Common myeloid progenitor, CD34-positive (primary cell): ENCODE measurements at regions not wholly inside any gene's neighbourhood (a gene's known extent, or its start where the extent isn't known, plus 50 kb on each side); places are given as distances from the start of the nearest gene placed in this dataset.

Experiments used
- CTCF ChIA-PET: fragments of 350-600 bp; sonication (Branson Sonifier 250); formaldehyde crosslinking; loops from one replicate; lab custom pipeline; 2021; ENCODE audit warnings: antibody characterized with exemption; lab: Charles Lee
- POLR2A ChIA-PET: fragments of 350-600 bp; sonication (Branson Sonifier 250); formaldehyde crosslinking; loops from one replicate; lab custom pipeline; 2021; ENCODE audit warnings: antibody characterized with exemption; lab: Charles Lee
- DNase-seq, 3 donors: peaks; one replicate each; pipeline versions ENCODE4 v3.0.0 to v3.0.0-alpha.2; 2013
- H3K27ac ChIP-seq, 2 experiments: 1 replicate in 1 of 2; 2 replicates in 1 of 2; pipeline ENCODE4 v1.7.0; 2013; ENCODE audit warnings: inconsistent platforms in 2 of 2, low read length in 2 of 2, mild to moderate bottlenecking in 2 of 2, low read depth in 1 of 2, moderate library complexity in 1 of 2; ENCODE audit not compliant: severe bottlenecking in 2 of 2, insufficient read depth in 1 of 2, poor library complexity in 1 of 2
- H3K27me3 ChIP-seq, 5 experiments: replicated peaks in 2 of 5; 1 replicate in 3 of 5; 2 replicates in 2 of 5; pipeline versions ENCODE4 v1.6.1 to v1.7.0; 2013; ENCODE audit warnings: low read length in 4 of 5, mild to moderate bottlenecking in 2 of 5, moderate library complexity in 2 of 5, inconsistent platforms in 1 of 5; ENCODE audit not compliant: insufficient read depth in 5 of 5, control insufficient read depth in 4 of 5
- H3K36me3 ChIP-seq, 4 experiments: 1 replicate in 2 of 4; 2 replicates in 2 of 4; pipeline versions ENCODE4 v1.6.1 to v1.7.0; 2013; ENCODE audit warnings: low read length in 3 of 4, control low read depth in 1 of 4, mild to moderate bottlenecking in 1 of 4; ENCODE audit not compliant: control insufficient read depth in 4 of 4, insufficient read depth in 4 of 4
- H3K4me1 ChIP-seq, 4 experiments: 1 replicate in 3 of 4; 2 replicates in 1 of 4; pipeline versions ENCODE4 v1.6.1 to v1.7.1; 2013; ENCODE audit warnings: low read length in 3 of 4, mild to moderate bottlenecking in 3 of 4, control low read depth in 1 of 4, inconsistent platforms in 1 of 4, moderate library complexity in 1 of 4; ENCODE audit not compliant: control insufficient read depth in 4 of 4, insufficient read depth in 4 of 4; ENCODE audit errors: control extremely low read depth in 1 of 4
- H3K4me3 ChIP-seq, 7 experiments: 1 replicate in 4 of 7; 2 replicates in 3 of 7; pipeline versions ENCODE4 v1.5.1 to v1.7.0; 2013; ENCODE audit warnings: mild to moderate bottlenecking in 7 of 7, low read length in 6 of 7, moderate library complexity in 6 of 7, inconsistent platforms in 2 of 7, low read depth in 2 of 7, control low read depth in 1 of 7; ENCODE audit not compliant: insufficient read depth in 4 of 7, control insufficient read depth in 1 of 7; ENCODE audit errors: extremely low read depth in 1 of 7
- H3K9me3 ChIP-seq, 5 experiments: 1 replicate in 4 of 5; 2 replicates in 1 of 5; pipeline versions ENCODE4 v1.6.1 to v1.7.1; 2013; ENCODE audit warnings: low read length in 4 of 5, mild to moderate bottlenecking in 2 of 5, inconsistent platforms in 1 of 5, low read depth in 1 of 5, moderate library complexity in 1 of 5; ENCODE audit not compliant: control insufficient read depth in 4 of 5, insufficient read depth in 2 of 5; ENCODE audit errors: control extremely low read depth in 1 of 5
- WGBS: methylation state at CpG from one replicate; pipeline ENCODE4 v1.1.5; 2013; ENCODE audit not compliant: insufficient coverage; 5-methylcytosine and 5-hydroxymethylcytosine counted together

DNA sequence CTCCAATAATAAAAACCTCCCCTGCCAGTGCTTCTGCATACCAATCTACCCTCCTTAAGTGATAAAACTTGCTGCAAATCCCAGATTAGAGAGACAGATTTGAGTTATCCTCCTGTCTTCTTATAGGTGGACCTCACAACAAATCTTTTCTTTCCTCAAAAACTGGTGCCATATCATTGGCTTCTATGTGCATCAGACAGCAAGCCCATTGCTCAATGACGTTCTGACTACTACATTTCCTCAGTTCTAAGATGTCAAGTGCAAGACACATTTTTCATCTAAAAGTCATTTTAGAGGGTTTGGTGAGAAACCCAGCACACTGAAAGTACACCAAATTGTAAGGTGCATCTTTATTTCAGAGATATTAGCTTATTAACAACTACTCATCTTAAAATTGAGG is 107.8 kb upstream of the VAV3 start:
- H3K4me3 ChIP-seq: no peak overlapping the region
- DNase-seq: no peak
- no peaks in the 10 kb centered on the region for H3K36me3 ChIP-seq
- no peak overlapping the region for H3K27ac ChIP-seq
- whole genome bisulfite sequencing: 100% methylated on average over 1 of the region's 1 CpG
- CTCF ChIA-PET: no interaction called here
- POLR2A ChIA-PET: no interaction called here
- H3K27me3 ChIP-seq: no peaks in the 10 kb centered on the region
- peaks cover 9 to 41% (median 23%) of the 10 kb centered on the region in 4 experiments for H3K4me1 ChIP-seq
- H3K9me3 ChIP-seq: no peaks in the 10 kb centered on the region

DNA sequence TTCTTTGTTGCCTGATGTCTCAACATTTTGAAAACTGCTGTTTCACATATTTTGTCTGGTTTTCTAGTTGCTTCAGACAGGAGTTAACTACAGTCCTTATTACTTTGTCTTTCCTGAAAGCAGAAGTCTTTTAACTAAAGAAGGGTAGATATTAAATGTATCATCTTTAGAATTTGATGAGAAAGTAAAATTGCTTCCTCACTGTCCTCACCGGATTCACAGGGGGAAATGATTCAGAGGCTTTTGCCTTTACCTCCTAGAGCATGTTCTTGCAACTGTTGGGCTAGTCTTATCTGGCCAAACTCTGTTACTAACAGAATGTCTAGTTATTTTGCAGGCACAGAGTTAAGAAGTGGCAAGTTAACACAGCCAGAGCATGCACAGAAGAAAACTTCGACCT is 107.2 kb upstream of the VAV3 start:
- no peak overlapping the region for H3K4me3 ChIP-seq
- H3K36me3 ChIP-seq: no peaks in the 10 kb centered on the region
- 46% methylated on average over 2 of the region's 2 CpGs for WGBS
- ChIA-PET POLR2A (no interaction called here), CTCF (interaction anchor here (0.8 to 2.0 kb wide), 3 partner anchors 27 to 53 kb away, joined by 3 to 7 read pairs (median 3); no protein-coding TSS in a partner anchor)
- no peak overlapping the region for H3K27ac ChIP-seq
- DNase-seq: peak in 2 of 3 donors; percentile 53 to 71
- H3K4me1 ChIP-seq: peaks cover 4 to 35% (median 21%) of the 10 kb centered on the region in 4 experiments
- H3K27me3 ChIP-seq: no peaks in the 10 kb centered on the region
- H3K9me3 ChIP-seq: no peaks in the 10 kb centered on the region

DNA sequence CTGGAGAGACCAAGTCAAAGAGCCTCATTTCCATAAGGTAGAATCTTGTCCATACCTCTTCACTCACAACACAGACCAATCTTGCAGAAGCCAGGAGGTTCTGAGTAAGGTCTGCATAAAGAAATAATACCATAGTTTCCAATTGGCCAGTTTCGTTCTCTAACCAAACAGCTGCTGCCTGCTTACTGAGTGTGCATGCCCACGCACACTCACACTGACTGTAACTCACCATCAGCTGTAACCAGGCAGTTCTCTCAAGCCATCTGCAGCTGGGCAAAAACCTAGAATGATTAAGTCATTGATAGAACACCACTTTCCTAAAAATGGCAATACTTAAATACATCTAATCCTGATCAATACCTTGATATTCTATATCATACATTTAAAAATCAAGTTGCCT is 106.6 kb upstream of the VAV3 start:
- H3K27ac ChIP-seq: no peak overlapping the region
- peak in 1 of 3 donors; percentile 36 for DNase-seq

DNA sequence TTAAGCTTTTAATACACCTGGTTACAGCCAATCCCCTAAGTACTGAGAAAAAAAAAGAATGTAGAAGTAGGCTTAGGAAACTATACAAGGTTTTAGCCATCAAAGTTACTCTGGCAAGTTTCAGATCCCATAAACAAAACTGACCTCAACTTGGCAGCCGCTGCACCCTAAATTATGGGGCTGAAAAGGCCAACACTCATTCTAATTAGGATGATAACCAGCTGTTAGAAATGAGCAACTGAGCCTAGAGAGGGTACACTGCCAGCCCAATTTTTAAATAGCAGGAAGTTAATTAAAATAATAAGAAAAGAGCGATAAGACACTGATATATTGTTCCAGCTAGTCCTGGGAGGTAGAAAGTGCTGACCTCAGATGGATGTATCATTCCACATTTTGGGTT is 105.7 kb upstream of the VAV3 start:
- WGBS: 100% methylated on average over 1 of the region's 2 CpGs
- H3K27ac ChIP-seq: no peak overlapping the region
- H3K4me3 ChIP-seq: no peak overlapping the region
- H3K9me3 ChIP-seq: no peaks in the 10 kb centered on the region
- CTCF ChIA-PET: interaction anchor here (1.1 to 2.0 kb wide), 2 partner anchors 11 to 25 kb away, joined by 5 to 7 read pairs; no protein-coding TSS in a partner anchor
- no peaks in the 10 kb centered on the region for H3K36me3 ChIP-seq
- peaks cover 3 to 34% (median 21%) of the 10 kb centered on the region in 4 experiments for H3K4me1 ChIP-seq
- no peaks in the 10 kb centered on the region for H3K27me3 ChIP-seq
- DNase-seq: no peak
- POLR2A ChIA-PET: no interaction called here

More for the DNA sequence above, 106.6 kb upstream of the VAV3 start:
- H3K4me1 ChIP-seq: peaks cover 3 to 35% (median 21%) of the 10 kb centered on the region in 4 experiments
- ChIA-PET CTCF (interaction anchor here (0.8 to 2.0 kb wide), 3 partner anchors 26 to 54 kb away, joined by 3 to 7 read pairs (median 3); no protein-coding TSS in a partner anchor), POLR2A (no interaction called here)
- no peak overlapping the region for H3K4me3 ChIP-seq
- H3K27me3 ChIP-seq: no peaks in the 10 kb centered on the region
- H3K36me3 ChIP-seq: no peaks in the 10 kb centered on the region
- no peaks in the 10 kb centered on the region for H3K9me3 ChIP-seq
- 90% methylated on average over 2 of the region's 2 CpGs for WGBS

DNA sequence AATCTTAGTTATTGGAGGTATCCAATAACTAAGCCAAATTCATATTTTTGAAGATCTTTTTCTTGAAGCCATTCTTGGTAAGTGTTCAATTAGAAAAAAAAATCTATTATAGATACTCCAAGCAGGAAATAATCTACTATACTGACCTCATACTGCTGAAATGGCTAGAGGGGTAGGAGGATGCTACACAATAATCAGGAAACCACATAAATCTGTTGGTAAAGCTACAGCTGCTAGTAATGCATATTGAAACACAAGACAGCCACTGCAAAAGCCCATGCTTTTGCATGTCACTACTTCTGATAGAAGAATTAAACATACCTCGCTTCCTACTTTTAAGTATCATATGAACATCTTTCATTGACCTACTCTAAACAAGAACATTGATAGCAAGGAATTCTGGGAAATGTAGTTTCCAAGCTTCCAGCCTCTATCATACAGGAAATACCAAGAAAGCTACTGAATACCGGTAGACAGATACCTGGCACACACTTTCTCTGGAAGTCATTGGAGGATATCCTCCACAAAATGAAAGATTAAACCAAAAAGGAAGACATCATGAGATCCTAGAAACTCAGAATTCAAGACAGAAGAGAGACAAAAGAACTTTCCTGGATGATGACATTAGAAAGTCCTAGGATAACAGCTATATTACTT is 103.0 kb upstream of the VAV3 start:
- no peak overlapping the region for H3K27ac ChIP-seq
- CTCF ChIA-PET: interaction anchor here (0.8 to 1.5 kb wide), 4 partner anchors 24 to 285 kb away, joined by 3 read pairs; no protein-coding TSS in a partner anchor
- 56% methylated on average over 2 of the region's 2 CpGs for WGBS
- no peaks in the 10 kb centered on the region for H3K36me3 ChIP-seq
- no peak overlapping the region for H3K4me3 ChIP-seq
- DNase-seq: peak in 1 of 3 donors; percentile 41
- H3K27me3 ChIP-seq: no peaks in the 10 kb centered on the region
- POLR2A ChIA-PET: interaction anchor here (0.6 kb wide), 1 partner anchor 58 kb away, joined by 3 read pairs; no protein-coding TSS in a partner anchor
- H3K4me1 ChIP-seq: peaks cover 3 to 27% (median 21%) of the 10 kb centered on the region in 4 experiments
- H3K9me3 ChIP-seq: peaks cover 0 to 2% (median under 1%) of the 10 kb centered on the region in 5 experiments

DNA sequence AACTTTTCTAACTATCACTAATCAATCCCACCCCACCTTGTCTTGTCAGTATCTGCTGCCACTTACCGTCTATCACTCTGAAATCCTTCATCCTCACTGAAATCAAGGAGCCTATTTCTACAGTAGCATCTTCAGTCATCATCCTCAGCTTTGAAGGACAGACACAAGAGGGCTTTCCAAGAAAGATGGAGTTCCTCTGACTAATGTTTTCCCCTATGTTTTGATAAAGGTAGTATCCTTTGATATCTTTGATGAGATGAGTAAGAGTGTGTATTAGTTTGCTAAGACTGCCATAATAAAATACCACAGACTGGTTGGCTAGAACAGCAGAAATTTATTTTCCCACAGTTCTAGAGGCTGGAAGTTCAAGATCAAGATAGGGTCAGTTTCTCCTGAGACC is 101.8 kb upstream of the VAV3 start:
- H3K27me3 ChIP-seq: no peaks in the 10 kb centered on the region
- H3K9me3 ChIP-seq: peaks cover 0 to 5% (median 3%) of the 10 kb centered on the region in 5 experiments
- ChIA-PET CTCF (interaction anchor here (1.0 to 1.3 kb wide), 2 partner anchors 15 to 53 kb away, joined by 3 to 4 read pairs; no protein-coding TSS in a partner anchor), POLR2A (no interaction called here)
- no peaks in the 10 kb centered on the region for H3K36me3 ChIP-seq
- peaks cover 0 to 15% (median 11%) of the 10 kb centered on the region in 4 experiments for H3K4me1 ChIP-seq
- DNase-seq: no peak
- no peak overlapping the region for H3K27ac ChIP-seq
- no peak overlapping the region for H3K4me3 ChIP-seq
- WGBS: 100% methylated on average over 1 of the region's 1 CpG

DNA sequence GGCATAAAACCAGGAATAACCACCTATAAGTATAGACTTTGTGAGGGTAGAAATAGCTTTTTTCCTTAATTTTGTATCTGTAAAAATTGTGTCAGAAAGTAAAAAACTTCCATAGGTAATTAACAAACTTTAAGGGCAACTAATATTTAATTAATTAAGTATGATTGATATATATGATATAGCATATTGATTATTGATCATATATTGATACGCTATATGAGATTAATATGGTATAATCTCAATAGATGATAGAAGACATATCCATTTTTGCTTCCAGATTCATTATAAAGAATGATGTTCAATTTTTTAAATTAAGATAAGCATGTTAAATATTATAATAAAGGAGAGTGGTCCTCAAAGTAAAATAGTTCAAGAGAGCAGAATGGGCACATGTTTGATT is 99.3 kb upstream of the VAV3 start:
- Histone ChIP-seq H3K27me3 (no peaks in the 10 kb centered on the region), H3K36me3 (no peaks in the 10 kb centered on the region), H3K27ac (no peak overlapping the region), H3K4me1 (peaks cover 0 to 12% (median 10%) of the 10 kb centered on the region in 4 experiments), H3K9me3 (peaks cover 0 to 9% (median 3%) of the 10 kb centered on the region in 5 experiments), H3K4me3 (no peak overlapping the region)
- WGBS: no CpG with 5 or more reads among the region's 1 CpG
- ChIA-PET CTCF (no interaction called here), POLR2A (no interaction called here)
- no peak for DNase-seq
